ENCODE measurements at regions not wholly inside any gene's neighbourhood (a gene's known extent, or its start where the extent isn't known, plus 50 kb on each side); places are given as distances from the start of the nearest gene placed in this dataset.

GRCh38 chr12:124517260-124518050, 50.0 kb downstream of the NCOR2 start:
- peak; percentile 86 for DNase-seq (ENCODE audit: low spot score)

- no peak for DNase-seq (ENCODE audit: low spot score)
These were observed 50.6 kb downstream of the NCOR2 start for GRCh38 chr12:124516850-124517249.

GRCh38 chr12:124515981-124516380, 51.4 kb downstream of the NCOR2 start:
- DNase-seq (ENCODE audit: low spot score) = no peak

- no peak for DNase-seq (ENCODE audit: low spot score)
These were observed 52.1 kb downstream of the NCOR2 start for GRCh38 chr12:124514996-124515932.

- no peak for DNase-seq (ENCODE audit: low spot score)
These were observed 53.0 kb downstream of the NCOR2 start for GRCh38 chr12:124514145-124514995.

- DNase-seq (ENCODE audit: low spot score) = peak; percentile 70
These were observed 54.0 kb downstream of the NCOR2 start for GRCh38 chr12:124513297-124513867.

GRCh38 chr12:124512667-124513296, 54.6 kb downstream of the NCOR2 start:
- DNase-seq (ENCODE audit: low spot score) = peak; percentile 96

GRCh38 chr12:124511259-124511985, 56.0 kb downstream of the NCOR2 start:
- no peak for DNase-seq (ENCODE audit: low spot score)

- peak; percentile 89 for DNase-seq (ENCODE audit: low spot score)
These were observed 57.0 kb downstream of the NCOR2 start for GRCh38 chr12:124510301-124510970.

- DNase-seq (ENCODE audit: low spot score) = peak; percentile 83
These were observed 57.6 kb downstream of the NCOR2 start for GRCh38 chr12:124509676-124510300.

GRCh38 chr12:124509300-124509675, 58.1 kb downstream of the NCOR2 start:
- DNase-seq (ENCODE audit: low spot score) = peak; percentile 66

GRCh38 chr12:124508381-124509079, 58.9 kb downstream of the NCOR2 start:
- DNase-seq (ENCODE audit: low spot score) = peak; percentile 80

- no peak for DNase-seq (ENCODE audit: low spot score)
These were observed 60.0 kb downstream of the NCOR2 start for GRCh38 chr12:124507188-124508109.

GRCh38 chr12:124506832-124507153, 60.6 kb downstream of the NCOR2 start:
- DNase-seq (ENCODE audit: low spot score) = no peak

GRCh38 chr12:124506145-124506831, 61.1 kb downstream of the NCOR2 start:
- DNase-seq (ENCODE audit: low spot score) = peak; percentile 82

GRCh38 chr12:124505001-124505818, 62.2 kb downstream of the NCOR2 start:
- no peak for DNase-seq (ENCODE audit: low spot score)
